ENCODE measurements at regions not wholly inside any gene's neighbourhood (a gene's known extent, or its start where the extent isn't known, plus 50 kb on each side); places are given as distances from the start of the nearest gene placed in this dataset.

- Histone ChIP-seq H3K4me3 (no peak overlapping the region), H3K9me3 (peaks cover 0 to 16% of the 10 kb centered on the region in 2 donors), H3K36me3 (no peaks in the 10 kb centered on the region), H3K27me3 (peaks cover 0 to 6% of the 10 kb centered on the region in 2 donors), H3K4me1 (no peaks in the 10 kb centered on the region), H3K27ac (no peak overlapping the region)
- no peak for ATAC-seq
- intact Hi-C loops (cut with DNase I): no loop called here
- no peak for DNase-seq
- no peak for TF ChIP-seq CTCF (IDR thresholded peaks at IDR 0.05)
These were observed 231.1 kb upstream of the ADARB2 start for GRCh38 chr10:1968257-1969033.

- DNase-seq (no peak), ATAC-seq (no peak)
- intact Hi-C loops (cut with DNase I): no loop called here
- Histone ChIP-seq H3K9me3 (peaks cover 0 to 6% of the 10 kb centered on the region in 2 donors), H3K27ac (no peak overlapping the region), H3K36me3 (no peaks in the 10 kb centered on the region), H3K4me3 (no peak overlapping the region), H3K4me1 (no peaks in the 10 kb centered on the region), H3K27me3 (peaks cover 0 to 6% of the 10 kb centered on the region in 2 donors)
- TF ChIP-seq CTCF (IDR thresholded peaks at IDR 0.05): no peak
These were observed 229.5 kb upstream of the ADARB2 start for GRCh38 chr10:1966712-1967376.

GRCh38 chr10:1964476-1964875, 227.2 kb upstream of the ADARB2 start:
- intact Hi-C loops (cut with DNase I): no loop called here
- TF ChIP-seq CTCF (IDR thresholded peaks at IDR 0.05): no peak
- Histone ChIP-seq H3K27me3 (no peaks in the 10 kb centered on the region), H3K9me3 (peaks cover 0 to 3% of the 10 kb centered on the region in 2 donors), H3K4me1 (no peaks in the 10 kb centered on the region), H3K4me3 (no peak overlapping the region), H3K27ac (no peak overlapping the region), H3K36me3 (no peaks in the 10 kb centered on the region)
- no peak for ATAC-seq
- DNase-seq: no peak

DNA sequence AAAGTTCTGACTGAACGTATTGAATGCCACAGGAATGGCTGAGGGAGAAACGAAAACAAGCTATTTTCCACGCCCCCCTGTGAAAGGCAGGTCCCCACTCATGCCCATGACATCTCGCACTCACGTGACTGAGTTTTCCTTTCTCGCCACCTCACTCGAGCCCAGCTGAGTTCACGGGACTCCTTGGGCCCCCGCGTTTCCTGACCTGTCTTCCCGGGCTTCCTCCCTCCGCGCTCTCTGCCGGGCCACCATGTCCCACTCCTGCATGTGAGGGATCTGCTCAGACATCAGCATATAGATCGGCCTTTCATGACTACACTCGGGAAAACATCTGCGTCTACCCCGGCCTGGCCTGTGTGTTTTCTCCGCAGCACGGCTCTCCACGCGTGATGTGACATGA, 226.0 kb upstream of the ADARB2 start:
- ATAC-seq (no peak), DNase-seq (no peak)
- Histone ChIP-seq H3K27me3 (no peaks in the 10 kb centered on the region), H3K4me1 (no peaks in the 10 kb centered on the region), H3K36me3 (no peaks in the 10 kb centered on the region), H3K4me3 (no peak overlapping the region), H3K9me3 (peaks cover 0 to 3% of the 10 kb centered on the region in 2 donors), H3K27ac (no peak overlapping the region)
- no peak for TF ChIP-seq CTCF (IDR thresholded peaks at IDR 0.05)
- intact Hi-C loops (cut with DNase I): no loop called here

- Histone ChIP-seq H3K4me1 (no peaks in the 10 kb centered on the region), H3K27me3 (no peaks in the 10 kb centered on the region), H3K4me3 (no peak overlapping the region), H3K27ac (no peak overlapping the region), H3K9me3 (peaks cover 0 to 3% of the 10 kb centered on the region in 2 donors), H3K36me3 (no peaks in the 10 kb centered on the region)
- DNase-seq: no peak
- no peak for ATAC-seq
- intact Hi-C loops (cut with DNase I): no loop called here
- TF ChIP-seq CTCF (IDR thresholded peaks at IDR 0.05): no peak
These were observed 224.7 kb upstream of the ADARB2 start for GRCh38 chr10:1961989-1962388.
